ENCODE measurements at regions not wholly inside any gene's neighbourhood (a gene's known extent, or its start where the extent isn't known, plus 50 kb on each side); places are given as distances from the start of the nearest gene placed in this dataset.

DNA sequence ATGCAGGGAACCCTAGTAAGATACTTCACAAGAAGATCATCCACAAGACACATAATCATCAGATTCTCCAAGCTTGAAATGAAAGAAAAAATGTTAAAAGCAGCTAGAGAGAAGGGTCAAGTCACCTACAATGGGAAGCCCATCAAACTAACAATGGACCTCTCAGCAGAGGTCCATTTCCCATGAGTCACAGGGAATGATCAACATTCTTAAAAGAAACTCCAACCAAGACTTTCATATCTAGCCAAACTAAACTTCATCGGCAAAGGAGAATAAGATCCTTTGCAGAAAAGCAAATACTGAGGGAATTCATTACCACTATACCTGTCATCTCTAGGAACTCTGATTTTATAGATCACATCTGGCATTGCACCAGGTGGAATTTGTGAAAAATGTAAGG is 52.9 kb upstream of the SPATA31E1 start:
- FAIRE-seq (no peak), DNase-seq (ENCODE audit: low read depth, low spot score) (no peak)
- Histone ChIP-seq H4K20me1 (ENCODE audit: control insufficient read depth, extremely low read depth, insufficient read depth, low read length) (no peaks in the 10 kb centered on the region), H3K36me3 (ENCODE audit: control insufficient read depth in 2 of 2, extremely low read depth in 1 of 2, insufficient read depth in 2 of 2, low read length in 2 of 2) (no peaks in the 10 kb centered on the region), H3K4me1 (ENCODE audit: control insufficient read depth, extremely low read depth, insufficient read depth, low read length) (peaks cover 2% of the 10 kb centered on the region), H3K4me2 (ENCODE audit: control insufficient read depth, extremely low read depth, insufficient read depth, low read depth, low read length) (no peak overlapping the region), H3K79me2 (ENCODE audit: control insufficient read depth, insufficient read depth, low read length) (no peaks in the 10 kb centered on the region), H3K27me3 (ENCODE audit: control insufficient read depth, extremely low read depth, insufficient read depth, low read length) (no peaks in the 10 kb centered on the region), H3K9ac (ENCODE audit: control insufficient read depth, extremely low read depth, insufficient read depth, low read length) (no peak overlapping the region), H3K9me3 (ENCODE audit: control insufficient read depth, low read depth, low read length) (no peaks in the 10 kb centered on the region), H3K27ac (ENCODE audit: control insufficient read depth, insufficient read depth, low read length) (no peak overlapping the region), H3K4me3 (ENCODE audit: control insufficient read depth in 2 of 3, extremely low read depth in 1 of 3, insufficient read depth in 2 of 3, low read depth in 1 of 3, low read length in 3 of 3) (no peak overlapping the region), H3K9me1 (ENCODE audit: control insufficient read depth, extremely low read depth, insufficient read depth, low read length) (no peaks in the 10 kb centered on the region), H2AFZ (ENCODE audit: control insufficient read depth, low read length) (no peak overlapping the region)
- dilution Hi-C loops (cut with MboI; ENCODE audit: extremely low pct_ligation_motif_present, low sequenced_read_pairs): no loop called here
- TF ChIP-seq, protein P1, sequence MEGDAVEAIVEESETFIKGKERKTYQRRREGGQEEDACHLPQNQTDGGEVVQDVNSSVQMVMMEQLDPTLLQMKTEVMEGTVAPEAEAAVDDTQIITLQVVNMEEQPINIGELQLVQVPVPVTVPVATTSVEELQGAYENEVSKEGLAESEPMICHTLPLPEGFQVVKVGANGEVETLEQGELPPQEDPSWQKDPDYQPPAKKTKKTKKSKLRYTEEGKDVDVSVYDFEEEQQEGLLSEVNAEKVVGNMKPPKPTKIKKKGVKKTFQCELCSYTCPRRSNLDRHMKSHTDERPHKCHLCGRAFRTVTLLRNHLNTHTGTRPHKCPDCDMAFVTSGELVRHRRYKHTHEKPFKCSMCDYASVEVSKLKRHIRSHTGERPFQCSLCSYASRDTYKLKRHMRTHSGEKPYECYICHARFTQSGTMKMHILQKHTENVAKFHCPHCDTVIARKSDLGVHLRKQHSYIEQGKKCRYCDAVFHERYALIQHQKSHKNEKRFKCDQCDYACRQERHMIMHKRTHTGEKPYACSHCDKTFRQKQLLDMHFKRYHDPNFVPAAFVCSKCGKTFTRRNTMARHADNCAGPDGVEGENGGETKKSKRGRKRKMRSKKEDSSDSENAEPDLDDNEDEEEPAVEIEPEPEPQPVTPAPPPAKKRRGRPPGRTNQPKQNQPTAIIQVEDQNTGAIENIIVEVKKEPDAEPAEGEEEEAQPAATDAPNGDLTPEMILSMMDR (optimal IDR thresholded peaks at IDR 0.05 in 1 of 3, IDR thresholded peaks at IDR 0.05 in 1 of 3, conservative IDR thresholded peaks at IDR 0.05 in 1 of 3; ENCODE audit: extremely low read depth in 1 of 3, insufficient read depth in 2 of 3, low read length in 3 of 3): no peak
- TF ChIP-seq EZH2 (IDR thresholded peaks at IDR 0.05; ENCODE audit: low read length): no peak

DNA sequence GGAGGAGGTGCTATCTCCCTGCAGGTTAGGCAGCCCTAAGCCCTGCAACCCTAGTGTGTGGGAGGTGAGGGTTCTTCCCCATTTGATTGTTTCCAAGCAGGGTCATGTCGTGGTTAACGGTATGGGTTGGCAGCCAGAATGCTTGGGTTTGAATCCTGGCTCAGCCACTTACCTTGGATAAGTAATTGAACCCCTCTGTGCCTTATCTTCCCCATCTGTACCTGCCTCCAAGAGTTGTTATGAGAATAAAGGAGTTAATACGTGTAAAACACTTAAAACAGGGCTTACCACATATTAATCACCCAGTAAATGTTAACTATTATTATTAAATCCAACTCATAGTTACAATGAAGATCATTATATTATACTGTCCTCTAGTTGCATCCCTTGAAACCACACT is 52.2 kb upstream of the SPATA31E1 start:
- no peak overlapping the region for H3K9ac ChIP-seq (ENCODE audit: control insufficient read depth, extremely low read depth, insufficient read depth, low read length)
- no peak overlapping the region for H3K27ac ChIP-seq (ENCODE audit: control insufficient read depth, insufficient read depth, low read length)
- H3K4me1 ChIP-seq (ENCODE audit: control insufficient read depth, extremely low read depth, insufficient read depth, low read length): peaks cover 2% of the 10 kb centered on the region
- no peaks in the 10 kb centered on the region for H3K36me3 ChIP-seq (ENCODE audit: control insufficient read depth in 2 of 2, extremely low read depth in 1 of 2, insufficient read depth in 2 of 2, low read length in 2 of 2)
- dilution Hi-C loops (cut with MboI; ENCODE audit: extremely low pct_ligation_motif_present, low sequenced_read_pairs): no loop called here
- DNase-seq (ENCODE audit: low read depth, low spot score) (no peak), FAIRE-seq (no peak)
- no peak overlapping the region for H3K4me3 ChIP-seq (ENCODE audit: control insufficient read depth in 2 of 3, extremely low read depth in 1 of 3, insufficient read depth in 2 of 3, low read depth in 1 of 3, low read length in 3 of 3)
- no peaks in the 10 kb centered on the region for H4K20me1 ChIP-seq (ENCODE audit: control insufficient read depth, extremely low read depth, insufficient read depth, low read length)
- TF ChIP-seq, protein P1 (optimal IDR thresholded peaks at IDR 0.05 in 1 of 3, IDR thresholded peaks at IDR 0.05 in 1 of 3, conservative IDR thresholded peaks at IDR 0.05 in 1 of 3; ENCODE audit: extremely low read depth in 1 of 3, insufficient read depth in 2 of 3, low read length in 3 of 3): peak in 1 of 3 experiments; percentile 15
- no peak for TF ChIP-seq EZH2 (IDR thresholded peaks at IDR 0.05; ENCODE audit: low read length)
- H3K4me2 ChIP-seq (ENCODE audit: control insufficient read depth, extremely low read depth, insufficient read depth, low read depth, low read length): no peak overlapping the region
- no peaks in the 10 kb centered on the region for H3K9me1 ChIP-seq (ENCODE audit: control insufficient read depth, extremely low read depth, insufficient read depth, low read length)
- no peak overlapping the region for H2AFZ ChIP-seq (ENCODE audit: control insufficient read depth, low read length)
- no peaks in the 10 kb centered on the region for H3K27me3 ChIP-seq (ENCODE audit: control insufficient read depth, extremely low read depth, insufficient read depth, low read length)
- no peaks in the 10 kb centered on the region for H3K79me2 ChIP-seq (ENCODE audit: control insufficient read depth, insufficient read depth, low read length)
- H3K9me3 ChIP-seq (ENCODE audit: control insufficient read depth, low read depth, low read length): no peaks in the 10 kb centered on the region
